Gastroesophageal sphincter (tissue), 4 donors: ENCODE measurements at regions not wholly inside any gene's neighbourhood (a gene's known extent, or its start where the extent isn't known, plus 50 kb on each side); places are given as distances from the start of the nearest gene placed in this dataset.

ENCODE experiments used
- ATAC-seq: fragments of 150-250 bp; one replicate; pipeline ENCODE4 v1.9.1; 2016; ENCODE audit warnings: mild to moderate bottlenecking, moderate library complexity
- H3K27ac ChIP-seq, 4 donors: fragments of 200-600 bp; sonication (generic) in 3 of 4; 1 replicate in 3 of 4; 2 replicates in 1 of 4; pipeline ENCODE4 v1.5.1; 2016 to 2019
- H3K27me3 ChIP-seq: fragments of 200-600 bp; sonication (generic); one replicate; pipeline ENCODE4 v1.5.1; 2019
- H3K36me3 ChIP-seq, 2 donors: fragments of 200-600 bp; sonication (generic); one replicate each; pipeline ENCODE4 v1.5.1; 2019; ENCODE audit warnings: control low read depth in 1 of 2
- H3K4me1 ChIP-seq, 3 donors: fragments of 200-600 bp; sonication (generic); 1 replicate in 2 of 3; 2 replicates in 1 of 3; pipeline ENCODE4 v1.5.1; 2016 to 2019; ENCODE audit warnings: control low read depth in 2 of 3
- H3K4me3 ChIP-seq, 2 donors: fragments of 200-600 bp; sonication (generic); one replicate each; pipeline ENCODE4 v1.5.1; 2019; ENCODE audit warnings: mild to moderate bottlenecking in 1 of 2, moderate library complexity in 1 of 2
- H3K9me3 ChIP-seq, 3 donors: fragments of 200-600 bp; sonication (generic); one replicate each; pipeline ENCODE4 v1.5.1; 2017 to 2019; ENCODE audit warnings: control low read depth in 2 of 3
- CTCF ChIP-seq, 4 experiments: fragments of 200-600 bp in 2 of 4; fragments of 450-650 bp in 2 of 4; sonication (generic) in 1 of 4; IDR thresholded peaks; one replicate each; pipeline ENCODE4 v1.5.1; 2017 to 2019; ENCODE audit warnings: antibody characterized with exemption in 4 of 4, mild to moderate bottlenecking in 2 of 4, moderate library complexity in 2 of 4
- EP300 ChIP-seq: sonication (generic); formaldehyde crosslinking; IDR thresholded peaks from one replicate; pipeline ENCODE4 v1.6.1; 2017; ENCODE audit warnings: antibody characterized with exemption, mild to moderate bottlenecking
- POLR2A ChIP-seq, 2 donors: fragments of 450-650 bp; IDR thresholded peaks; one replicate each; pipeline ENCODE4 v1.6.1; 2017; ENCODE audit warnings: antibody characterized with exemption in 2 of 2, mild to moderate bottlenecking in 2 of 2, moderate library complexity in 1 of 2
- POLR2AphosphoS5 ChIP-seq: sonication (generic); formaldehyde crosslinking; IDR thresholded peaks from one replicate; pipeline ENCODE4 v1.6.1; 2017; ENCODE audit warnings: antibody characterized with exemption
- WGBS, 2 donors: methylation state at CpG; one replicate each; pipeline ENCODE4 v1.1.5; 2018; ENCODE audit warnings: low coverage in 1 of 2; 5-methylcytosine and 5-hydroxymethylcytosine counted together

- H3K4me1 ChIP-seq, result peaks cover 0 to 2% (median 0%) of the 10 kb centered on the region in 3 donors
- no peak overlapping the region for H3K27ac ChIP-seq
- H3K36me3 ChIP-seq, result no peaks in the 10 kb centered on the region
- no peaks in the 10 kb centered on the region for H3K9me3 ChIP-seq
- no peak for ATAC-seq
- no peaks in the 10 kb centered on the region for H3K27me3 ChIP-seq
- no peak overlapping the region for H3K4me3 ChIP-seq
- no peak for TF ChIP-seq POLR2A (IDR thresholded peaks at IDR 0.05)
- TF ChIP-seq CTCF (IDR thresholded peaks at IDR 0.05), result no peak
- no peak for TF ChIP-seq POLR2AphosphoS5
- no peak for TF ChIP-seq EP300
Observed at GRCh38 chr6:88386167-88386566, 220.0 kb upstream of the CNR1 start.

GRCh38 chr6:88383183-88383582 is 217.0 kb upstream of the CNR1 start:
- no peaks in the 10 kb centered on the region for H3K27me3 ChIP-seq
- H3K4me3 ChIP-seq, result no peak overlapping the region
- no peaks in the 10 kb centered on the region for H3K9me3 ChIP-seq
- 70 to 80% methylated on average over 2 of the region's 2 CpGs for WGBS, 2 donors
- no peak for TF ChIP-seq POLR2AphosphoS5
- no peak for TF ChIP-seq EP300
- no peak for TF ChIP-seq CTCF (IDR thresholded peaks at IDR 0.05)
- no peak for TF ChIP-seq POLR2A (IDR thresholded peaks at IDR 0.05)
- H3K27ac ChIP-seq, result no peak overlapping the region
- no peaks in the 10 kb centered on the region for H3K36me3 ChIP-seq
- peaks cover 0 to 19% (median 10%) of the 10 kb centered on the region in 3 donors for H3K4me1 ChIP-seq
- no peak for ATAC-seq

GRCh38 chr6:88381289-88381642 is 215.1 kb upstream of the CNR1 start:
- no peak overlapping the region for H3K4me3 ChIP-seq
- H3K9me3 ChIP-seq, result no peaks in the 10 kb centered on the region
- peaks cover 0 to 19% (median 10%) of the 10 kb centered on the region in 3 donors for H3K4me1 ChIP-seq
- no peak for ATAC-seq
- H3K27me3 ChIP-seq, result no peaks in the 10 kb centered on the region
- H3K36me3 ChIP-seq, result no peaks in the 10 kb centered on the region
- no peak overlapping the region for H3K27ac ChIP-seq
- TF ChIP-seq POLR2AphosphoS5 (no peak), EP300 (no peak), CTCF (IDR thresholded peaks at IDR 0.05) (no peak), POLR2A (IDR thresholded peaks at IDR 0.05) (no peak)

GRCh38 chr6:88380618-88381288 is 214.6 kb upstream of the CNR1 start:
- H3K4me3 ChIP-seq, result no peak overlapping the region
- no peak for ATAC-seq

More at GRCh38 chr6:88380618-88381288, 214.6 kb upstream of the CNR1 start:
- WGBS, 2 donors, result 43 to 45% methylated on average over 3 to 4 of the region's 4 CpGs
- Histone ChIP-seq H3K4me1 (peaks cover 0 to 19% (median 10%) of the 10 kb centered on the region in 3 donors), H3K27me3 (no peaks in the 10 kb centered on the region), H3K27ac (no peak overlapping the region), H3K9me3 (no peaks in the 10 kb centered on the region), H3K36me3 (no peaks in the 10 kb centered on the region)
- TF ChIP-seq POLR2AphosphoS5 (no peak), POLR2A (IDR thresholded peaks at IDR 0.05) (no peak), EP300 (no peak), CTCF (IDR thresholded peaks at IDR 0.05) (no peak)
